PFSK-1 (cell line): ENCODE measurements at regions not wholly inside any gene's neighbourhood (a gene's known extent, or its start where the extent isn't known, plus 50 kb on each side); places are given as distances from the start of the nearest gene placed in this dataset.

Source experiments
- FOXP2 ChIP-seq: optimal IDR thresholded peaks from 2 replicates; pipeline ENCODE3; 2011; ENCODE audit warnings: borderline replicate concordance, control low read depth, inconsistent platforms; ENCODE audit not compliant: insufficient read depth; ENCODE audit errors: extremely low read length, extremely low read depth
- POLR2AphosphoS5 ChIP-seq: IDR thresholded peaks from 2 replicates; pipeline ENCODE4 v1.6.1; 2012; ENCODE audit warnings: low read depth, mild to moderate bottlenecking, control low read depth, low read length, moderate library complexity
- SIN3A ChIP-seq: IDR thresholded peaks from 2 replicates; pipeline ENCODE4 v1.6.1; 2012; ENCODE audit warnings: mild to moderate bottlenecking, low read length, moderate library complexity, borderline replicate concordance; ENCODE audit not compliant: insufficient read depth
- TAF1 ChIP-seq: IDR thresholded peaks from 2 replicates; pipeline ENCODE4 v1.6.1; 2012; ENCODE audit warnings: low read length, control low read depth, borderline replicate concordance; ENCODE audit not compliant: insufficient read depth
- TF ChIP-seq, protein P1 (sequence below), 2 experiments: IDR thresholded peaks; 2 replicates each; pipeline versions ENCODE4 v1.6.1 to v1.8.0; 2011 to 2012; ENCODE audit warnings: low read depth in 2 of 2, low read length in 2 of 2, control low read depth in 1 of 2, inconsistent platforms in 1 of 2, mild to moderate bottlenecking in 1 of 2, moderate library complexity in 1 of 2; ENCODE audit not compliant: insufficient read depth in 1 of 2

DNA sequence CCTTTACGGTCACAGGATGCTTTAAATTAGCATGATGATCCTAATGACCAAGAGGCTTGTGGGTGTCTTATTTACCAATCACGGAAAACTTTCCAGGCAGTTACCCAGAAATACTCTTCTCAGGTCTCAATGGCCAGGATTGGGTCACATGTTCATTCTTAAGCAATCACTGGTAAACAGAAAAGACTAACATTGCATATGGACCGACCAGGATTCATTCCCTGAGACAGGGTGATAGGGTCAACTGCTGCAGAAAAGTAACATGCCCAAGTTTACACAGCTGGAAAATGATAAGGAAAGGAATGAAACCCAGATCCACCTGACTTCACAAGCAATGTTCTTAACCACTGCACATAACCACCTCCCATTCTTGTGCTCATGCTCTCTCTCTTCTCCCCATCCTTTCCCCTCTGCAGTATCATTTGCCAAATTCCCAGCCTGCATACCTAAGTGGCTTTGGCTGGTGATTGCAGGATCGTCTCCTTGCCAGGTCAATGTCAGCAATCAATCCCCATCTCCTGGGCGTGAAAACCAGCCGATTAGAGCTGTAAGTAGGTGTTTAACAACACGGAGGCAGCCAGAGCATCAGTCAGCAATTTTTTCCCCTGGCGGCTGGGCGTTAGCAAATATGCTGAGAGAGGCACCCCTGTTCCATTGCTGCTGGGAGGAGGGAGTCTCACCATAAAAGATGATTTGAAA, 219.4 kb downstream of the NMUR2 start:
- TF ChIP-seq, protein P1, sequence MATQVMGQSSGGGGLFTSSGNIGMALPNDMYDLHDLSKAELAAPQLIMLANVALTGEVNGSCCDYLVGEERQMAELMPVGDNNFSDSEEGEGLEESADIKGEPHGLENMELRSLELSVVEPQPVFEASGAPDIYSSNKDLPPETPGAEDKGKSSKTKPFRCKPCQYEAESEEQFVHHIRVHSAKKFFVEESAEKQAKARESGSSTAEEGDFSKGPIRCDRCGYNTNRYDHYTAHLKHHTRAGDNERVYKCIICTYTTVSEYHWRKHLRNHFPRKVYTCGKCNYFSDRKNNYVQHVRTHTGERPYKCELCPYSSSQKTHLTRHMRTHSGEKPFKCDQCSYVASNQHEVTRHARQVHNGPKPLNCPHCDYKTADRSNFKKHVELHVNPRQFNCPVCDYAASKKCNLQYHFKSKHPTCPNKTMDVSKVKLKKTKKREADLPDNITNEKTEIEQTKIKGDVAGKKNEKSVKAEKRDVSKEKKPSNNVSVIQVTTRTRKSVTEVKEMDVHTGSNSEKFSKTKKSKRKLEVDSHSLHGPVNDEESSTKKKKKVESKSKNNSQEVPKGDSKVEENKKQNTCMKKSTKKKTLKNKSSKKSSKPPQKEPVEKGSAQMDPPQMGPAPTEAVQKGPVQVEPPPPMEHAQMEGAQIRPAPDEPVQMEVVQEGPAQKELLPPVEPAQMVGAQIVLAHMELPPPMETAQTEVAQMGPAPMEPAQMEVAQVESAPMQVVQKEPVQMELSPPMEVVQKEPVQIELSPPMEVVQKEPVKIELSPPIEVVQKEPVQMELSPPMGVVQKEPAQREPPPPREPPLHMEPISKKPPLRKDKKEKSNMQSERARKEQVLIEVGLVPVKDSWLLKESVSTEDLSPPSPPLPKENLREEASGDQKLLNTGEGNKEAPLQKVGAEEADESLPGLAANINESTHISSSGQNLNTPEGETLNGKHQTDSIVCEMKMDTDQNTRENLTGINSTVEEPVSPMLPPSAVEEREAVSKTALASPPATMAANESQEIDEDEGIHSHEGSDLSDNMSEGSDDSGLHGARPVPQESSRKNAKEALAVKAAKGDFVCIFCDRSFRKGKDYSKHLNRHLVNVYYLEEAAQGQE (IDR thresholded peaks at IDR 0.05; ENCODE audit: insufficient read depth in 1 of 2, low read depth in 2 of 2, low read length in 2 of 2): no peak
- TF ChIP-seq FOXP2 (no peak), SIN3A (no peak), POLR2AphosphoS5 (no peak), TAF1 (no peak)

GRCh38 chr5:152184266-152184665, 220.8 kb downstream of the NMUR2 start:
- TF ChIP-seq FOXP2 (no peak), SIN3A (no peak), TAF1 (no peak), POLR2AphosphoS5 (no peak)
- TF ChIP-seq, protein P1 (IDR thresholded peaks at IDR 0.05; ENCODE audit: insufficient read depth in 1 of 2, low read depth in 2 of 2, low read length in 2 of 2): no peak

GRCh38 chr5:152181461-152181860, 223.6 kb downstream of the NMUR2 start:
- no peak for TF ChIP-seq SIN3A
- TF ChIP-seq FOXP2: no peak
- TF ChIP-seq TAF1: no peak
- TF ChIP-seq POLR2AphosphoS5: no peak
- TF ChIP-seq, protein P1 (IDR thresholded peaks at IDR 0.05; ENCODE audit: insufficient read depth in 1 of 2, low read depth in 2 of 2, low read length in 2 of 2): no peak

- no peak for TF ChIP-seq SIN3A
- TF ChIP-seq POLR2AphosphoS5: no peak
- no peak for TF ChIP-seq FOXP2
- no peak for TF ChIP-seq TAF1
Measured at GRCh38 chr5:152178350-152178699, 226.8 kb downstream of the NMUR2 start.

DNA sequence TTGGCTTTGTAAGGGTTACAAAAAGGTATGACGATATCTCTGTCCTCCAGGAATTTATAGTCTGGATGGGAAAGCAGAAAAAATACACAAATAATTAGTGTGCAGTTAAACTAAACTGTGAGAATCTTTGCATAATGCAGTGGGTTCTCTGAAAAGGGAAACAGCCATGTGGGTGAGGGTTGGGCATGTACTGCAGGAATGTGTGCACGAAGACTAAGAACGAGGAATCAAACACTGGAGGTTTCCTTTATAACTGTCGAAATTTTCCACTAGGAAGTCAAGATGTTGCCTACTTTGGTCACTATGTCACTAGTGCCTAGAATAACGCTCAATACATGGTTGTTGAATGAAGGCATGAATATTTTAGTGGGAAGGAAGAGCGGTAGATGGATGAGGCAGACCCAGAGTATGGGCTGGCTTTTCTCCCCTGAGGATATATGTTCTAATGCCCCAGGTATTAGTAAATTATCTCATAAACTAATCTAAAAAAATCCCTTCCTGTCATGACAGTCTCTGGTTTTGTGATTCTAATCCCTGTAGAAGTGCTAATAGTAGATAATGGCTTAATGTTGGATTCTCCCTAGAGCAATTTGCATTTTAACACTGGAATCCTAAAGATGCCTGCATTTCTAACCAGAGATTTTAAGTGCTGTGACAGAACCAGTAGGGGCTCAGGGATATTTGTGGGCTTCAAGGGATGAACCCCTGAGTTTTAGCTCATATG, 227.3 kb downstream of the NMUR2 start:
- no peak for TF ChIP-seq POLR2AphosphoS5
- TF ChIP-seq TAF1: no peak
- no peak for TF ChIP-seq FOXP2
- no peak for TF ChIP-seq SIN3A
- TF ChIP-seq, protein P1 (IDR thresholded peaks at IDR 0.05; ENCODE audit: insufficient read depth in 1 of 2, low read depth in 2 of 2, low read length in 2 of 2): no peak
